ENCODE measurements at regions not wholly inside any gene's neighbourhood (a gene's known extent, or its start where the extent isn't known, plus 50 kb on each side); places are given as distances from the start of the nearest gene placed in this dataset.

DNA sequence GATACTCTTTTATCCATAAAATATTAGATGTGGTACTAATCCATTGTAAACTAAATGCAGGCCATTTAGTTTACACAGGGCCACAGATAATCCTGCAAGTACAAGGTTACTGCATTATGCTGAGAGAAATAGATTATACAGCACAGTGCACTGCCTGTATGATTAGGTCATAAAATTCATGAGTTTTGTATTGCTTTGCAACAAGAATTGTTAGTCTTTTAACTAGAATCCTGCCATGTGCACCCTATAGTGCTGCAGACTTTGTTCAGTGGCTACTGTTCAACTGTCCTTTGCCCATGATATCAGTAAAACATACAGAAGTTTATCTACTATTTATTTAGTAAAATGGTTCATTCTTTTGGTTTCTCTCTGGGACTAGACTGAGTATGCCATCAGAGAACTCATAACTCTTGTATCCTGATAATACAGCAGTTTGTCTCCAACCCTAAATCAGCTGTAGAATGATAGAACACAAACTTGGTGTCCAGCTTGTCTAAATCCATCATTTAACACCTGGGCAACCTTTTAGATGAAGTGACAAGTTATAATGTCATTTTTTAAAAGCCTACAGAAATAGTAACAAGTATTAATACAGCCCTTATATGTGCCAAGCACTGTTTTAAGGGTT lies 291.2 kb downstream of the TMEM167A start:
- no peak overlapping the region for H3K27ac ChIP-seq
- H3K4me3 ChIP-seq: no peak overlapping the region

DNA sequence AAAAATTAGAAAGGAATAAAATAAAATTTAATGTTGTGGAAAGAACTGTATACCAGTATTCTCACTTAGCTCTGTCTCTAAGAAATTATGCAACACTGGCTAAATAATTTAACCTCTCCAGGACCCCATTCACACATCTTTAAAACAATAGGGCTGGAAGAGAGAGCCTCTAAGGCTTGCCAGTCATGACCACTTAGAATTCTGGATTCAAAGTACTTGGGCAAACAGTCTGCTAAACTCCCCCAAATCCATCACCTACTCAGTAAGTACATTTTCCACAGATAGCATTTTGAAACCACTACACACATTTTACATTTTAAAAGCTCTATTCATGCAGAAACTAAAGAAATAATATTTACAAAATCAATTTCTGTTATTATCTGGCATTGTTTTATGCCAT lies 291.7 kb downstream of the TMEM167A start:
- Histone ChIP-seq H3K4me3 (no peak overlapping the region), H3K27ac (no peak overlapping the region)

DNA sequence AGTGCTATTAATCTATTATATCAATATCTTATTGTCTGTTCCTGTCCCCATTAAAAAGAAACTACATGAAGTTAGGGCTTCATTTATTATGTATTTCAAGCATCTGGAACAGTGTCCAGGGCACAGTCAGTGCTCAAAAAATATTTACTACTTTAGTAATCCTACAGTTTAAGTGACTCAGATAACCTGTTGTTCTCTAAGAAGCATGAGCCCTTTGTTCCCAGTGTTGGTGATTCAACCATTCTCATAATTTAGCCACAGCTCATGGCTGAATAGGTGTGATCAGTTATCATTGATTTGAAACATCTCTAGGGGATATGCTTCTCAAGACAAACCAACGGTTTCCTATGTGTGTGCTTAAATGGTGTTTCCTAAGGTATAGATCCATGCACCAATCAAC lies 292.7 kb downstream of the TMEM167A start:
- Histone ChIP-seq H3K27ac (no peak overlapping the region), H3K4me3 (no peak overlapping the region)

DNA sequence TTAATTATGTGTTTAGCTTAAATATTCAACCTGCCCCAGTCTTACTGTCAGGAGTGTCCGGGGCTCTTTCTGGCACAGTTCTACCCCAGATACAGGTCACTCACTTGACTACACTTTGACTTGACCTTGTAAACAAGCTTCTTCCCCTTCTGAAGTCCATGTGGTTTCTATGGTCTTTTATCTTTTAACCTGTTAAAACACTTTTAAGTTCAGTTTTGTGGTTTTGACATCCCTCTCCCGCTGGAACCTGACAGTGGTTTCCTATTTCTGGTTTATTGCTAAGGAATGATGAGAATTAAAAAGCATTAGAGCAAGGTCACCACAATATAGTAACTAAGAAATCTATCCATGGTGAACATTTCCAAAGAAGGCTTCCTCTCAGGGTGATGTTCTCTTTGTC lies 300.1 kb downstream of the TMEM167A start:
- Histone ChIP-seq H3K27ac (no peak overlapping the region), H3K4me3 (no peak overlapping the region)

- H3K4me3 ChIP-seq: no peak overlapping the region
- H3K27ac ChIP-seq: no peak overlapping the region
Observed at GRCh38 chr5:82772281-82772680, 304.9 kb downstream of the TMEM167A start.

DNA sequence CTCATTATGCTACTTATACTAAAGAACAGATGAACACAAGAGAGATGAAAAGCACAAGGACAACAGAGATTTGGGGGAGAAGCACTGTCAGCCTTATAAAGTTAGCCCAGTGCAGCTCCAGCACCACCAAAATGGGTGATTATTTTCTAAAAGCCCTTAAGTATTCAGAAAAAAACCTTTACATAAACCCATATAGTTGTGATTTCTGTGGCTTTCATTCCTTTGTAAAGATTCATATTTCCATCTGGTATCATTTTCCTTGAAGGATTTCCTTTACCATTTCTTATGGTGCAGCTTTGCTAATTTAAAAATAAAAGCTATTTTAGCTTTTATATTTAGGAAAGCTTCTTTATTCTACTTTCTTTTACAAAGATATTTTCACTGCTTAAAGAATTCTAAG lies 311.0 kb downstream of the TMEM167A start:
- H3K4me3 ChIP-seq: no peak overlapping the region
- no peak overlapping the region for H3K27ac ChIP-seq

- Histone ChIP-seq H3K27ac (no peak overlapping the region), H3K4me3 (no peak overlapping the region)
Observed at GRCh38 chr5:82765765-82766164, 311.4 kb downstream of the TMEM167A start.

DNA sequence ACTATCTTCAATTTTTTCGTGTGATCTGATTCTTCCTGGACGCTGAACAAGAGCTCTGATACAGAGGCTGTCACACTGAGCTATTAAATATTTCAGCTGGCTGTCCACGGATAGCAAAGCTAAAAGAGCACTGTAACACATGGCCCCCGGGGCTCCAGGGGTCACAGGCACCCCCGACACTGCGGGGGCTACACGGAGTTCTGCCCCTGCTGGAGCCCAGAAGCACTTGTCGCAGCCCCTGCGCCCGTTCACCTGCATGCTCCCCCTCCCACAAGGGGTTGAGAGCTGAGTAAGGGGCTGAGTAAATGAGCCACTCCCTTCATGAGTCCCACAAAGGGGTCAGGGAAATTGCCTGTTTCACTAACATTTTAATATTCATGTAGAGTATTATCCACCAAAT lies 316.3 kb downstream of the TMEM167A start:
- Histone ChIP-seq H3K4me3 (no peak overlapping the region), H3K27ac (no peak overlapping the region)

DNA sequence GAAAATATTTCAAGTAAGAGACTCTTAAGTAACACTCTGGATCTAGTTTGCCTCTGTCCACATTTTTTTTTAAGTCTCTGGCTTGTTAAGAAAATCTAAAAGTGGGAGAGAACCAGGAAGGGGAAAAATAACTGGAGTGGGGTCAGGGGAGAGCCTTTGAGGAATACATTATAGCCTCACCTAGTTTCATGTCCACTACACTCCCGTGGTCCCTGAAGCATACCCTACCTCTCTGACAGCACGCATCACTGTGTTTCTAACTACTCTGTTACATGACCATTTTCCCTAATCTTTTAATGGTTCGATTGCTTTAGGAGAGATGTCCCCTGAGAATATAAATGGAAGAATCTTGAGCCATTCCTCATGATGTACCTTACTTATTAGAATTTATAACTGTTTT lies 318.3 kb downstream of the TMEM167A start:
- H3K4me3 ChIP-seq: no peak overlapping the region
- peak overlapping the region in 4 of 21 experiments; percentile 15 to 32 (median 23) for H3K27ac ChIP-seq

- Histone ChIP-seq H3K27ac (no peak overlapping the region), H3K4me3 (no peak overlapping the region)
Observed at GRCh38 chr5:82754759-82755158, 322.4 kb downstream of the TMEM167A start.

DNA sequence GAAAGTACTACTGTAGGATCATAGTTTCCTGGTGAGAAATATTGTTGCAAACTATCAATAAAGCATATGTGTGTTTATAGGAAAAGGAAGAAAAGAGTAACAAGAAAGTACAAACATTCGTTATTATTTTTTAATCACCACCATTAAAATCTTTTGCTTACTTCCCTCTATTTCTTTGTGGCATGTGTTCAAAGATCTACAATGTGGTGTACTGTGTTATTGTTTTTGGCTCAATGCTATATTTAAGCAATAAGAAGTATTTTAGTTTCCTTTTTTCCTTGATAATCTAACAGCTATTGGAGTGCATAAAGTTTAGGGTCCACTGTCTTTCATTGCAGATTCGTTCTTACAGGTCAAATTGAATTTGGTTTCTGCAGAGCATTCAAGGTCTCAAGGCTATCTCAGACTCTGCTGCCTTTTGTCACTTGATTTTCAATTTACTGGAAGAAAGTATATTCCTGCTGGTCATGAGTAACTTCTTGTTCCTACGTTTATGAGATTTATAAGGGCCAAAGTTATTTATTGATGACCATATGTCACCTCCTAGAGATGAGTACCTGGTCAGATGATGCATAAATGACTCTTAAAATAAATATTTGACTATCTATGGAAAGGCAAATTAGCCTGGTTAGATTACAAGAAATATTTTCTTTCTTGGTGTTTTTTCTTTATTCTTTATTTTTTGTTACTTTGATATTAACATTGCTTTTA lies 323.0 kb downstream of the TMEM167A start:
- no peak overlapping the region for H3K4me3 ChIP-seq
- H3K27ac ChIP-seq: no peak overlapping the region

DNA sequence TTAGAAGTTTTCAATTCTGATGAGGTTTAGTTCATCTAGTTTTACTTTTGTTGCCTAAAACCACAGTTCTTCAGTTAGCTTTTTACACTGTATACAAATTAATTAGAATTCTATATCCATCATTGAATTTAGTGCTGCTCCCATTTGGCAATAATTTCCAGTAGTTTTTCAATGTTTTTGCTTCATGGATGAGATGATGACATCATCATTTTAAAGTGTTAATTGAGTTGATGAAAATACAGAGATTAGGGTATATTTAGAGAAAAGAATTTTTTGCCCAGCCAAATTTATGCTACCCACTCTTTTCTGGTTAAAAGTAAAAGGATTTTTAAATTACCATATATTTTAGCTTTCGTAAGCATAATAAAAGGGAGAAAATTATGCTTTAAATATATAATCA lies 323.8 kb downstream of the TMEM167A start:
- Histone ChIP-seq H3K4me3 (no peak overlapping the region), H3K27ac (no peak overlapping the region)

GRCh38 chr5:82749461-82749820 lies 327.8 kb downstream of the TMEM167A start:
- H3K27ac ChIP-seq: peak overlapping the region in 1 of 21 experiments; percentile 13

GRCh38 chr5:82748688-82749460 lies 328.3 kb downstream of the TMEM167A start:
- Histone ChIP-seq H3K27ac (no peak overlapping the region), H3K4me3 (no peak overlapping the region)

More at GRCh38 chr5:82749461-82749820, 327.8 kb downstream of the TMEM167A start:
- H3K4me3 ChIP-seq: no peak overlapping the region

GRCh38 chr5:82747986-82748385 lies 329.2 kb downstream of the TMEM167A start:
- H3K27ac ChIP-seq: no peak overlapping the region
- H3K4me3 ChIP-seq: no peak overlapping the region

DNA sequence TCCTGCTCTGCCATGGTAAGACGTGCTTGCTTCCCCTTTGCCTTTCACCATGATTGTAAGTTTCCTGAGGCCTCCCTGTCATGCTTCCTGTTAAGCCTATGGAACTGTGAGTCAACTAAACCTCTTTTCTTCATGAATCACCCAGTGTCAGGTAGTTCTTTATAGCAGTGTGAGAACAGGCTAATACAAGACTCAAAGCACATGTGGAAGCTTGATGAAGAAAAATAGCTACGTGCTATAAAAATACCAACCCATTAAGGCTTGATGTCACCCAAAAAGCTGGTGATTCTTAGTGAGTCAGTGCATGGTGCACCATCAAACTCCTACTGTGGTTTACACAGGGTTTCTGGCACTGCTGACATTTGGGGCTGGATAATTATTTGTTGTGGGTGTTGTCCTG lies 332.2 kb downstream of the TMEM167A start:
- Histone ChIP-seq H3K27ac (no peak overlapping the region), H3K4me3 (no peak overlapping the region)

- H3K4me3 ChIP-seq: no peak overlapping the region
- no peak overlapping the region for H3K27ac ChIP-seq
Observed at GRCh38 chr5:82738681-82739269, 338.4 kb downstream of the TMEM167A start.

DNA sequence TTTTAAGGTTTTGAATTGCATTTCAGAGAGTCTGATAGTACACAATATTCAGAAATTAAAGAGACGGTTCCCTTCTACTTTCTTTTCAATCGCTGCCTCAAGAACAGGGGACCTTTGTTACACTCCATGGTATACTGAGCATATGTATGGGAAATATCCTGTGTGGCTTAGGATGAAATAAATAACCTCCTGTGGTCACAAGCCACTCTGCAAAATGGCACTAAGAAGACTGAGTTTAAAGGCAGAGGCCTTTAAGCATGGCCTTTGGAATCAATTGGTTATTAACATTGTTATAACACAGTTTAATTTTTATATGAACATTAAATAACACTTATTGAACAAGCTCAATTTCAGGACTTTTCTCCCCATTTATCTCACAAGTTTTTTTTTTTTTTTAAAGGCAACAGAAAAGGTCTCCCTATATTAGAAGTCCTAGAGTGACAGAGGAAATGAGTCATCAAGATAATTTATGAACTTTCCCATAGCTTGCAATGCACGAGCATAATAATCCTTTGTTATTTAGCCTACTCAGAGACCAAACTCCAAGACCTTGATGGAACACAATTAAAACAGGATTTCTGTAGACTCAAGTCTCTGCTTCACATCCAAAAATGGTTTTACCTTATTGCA lies 341.9 kb downstream of the TMEM167A start:
- Histone ChIP-seq H3K27ac (peak overlapping the region in 4 of 21 experiments; percentile 14 to 58 (median 44)), H3K4me3 (no peak overlapping the region)

GRCh38 chr5:82734347-82734746 lies 342.8 kb downstream of the TMEM167A start:
- peak overlapping the region in 6 of 21 experiments; percentile 8 to 58 (median 44) for H3K27ac ChIP-seq
- no peak overlapping the region for H3K4me3 ChIP-seq

DNA sequence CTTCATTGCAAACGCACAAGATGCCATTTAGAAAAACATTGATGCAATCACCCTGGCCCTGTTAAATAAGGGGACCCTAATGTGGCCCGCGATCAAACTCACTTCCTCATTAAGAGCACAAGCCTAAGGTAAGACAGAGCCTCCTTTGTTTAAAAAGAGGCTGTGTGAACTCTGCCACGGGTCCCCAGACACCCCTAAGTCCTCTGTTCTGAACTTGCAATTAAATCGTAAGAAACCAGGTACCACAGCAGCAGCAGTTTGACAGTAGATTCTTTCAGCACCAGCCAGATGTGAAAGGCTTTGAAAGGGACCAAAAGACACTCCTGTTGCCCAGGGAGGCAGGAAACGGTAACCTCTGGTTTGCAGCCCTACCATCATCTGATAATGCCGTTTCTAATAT lies 346.3 kb downstream of the TMEM167A start:
- H3K27ac ChIP-seq: no peak overlapping the region

More for the DNA sequence above, 346.3 kb downstream of the TMEM167A start:
- H3K4me3 ChIP-seq: no peak overlapping the region

Data from skin epidermis (tissue), 12 donors.